PC-3 (cell line): ENCODE measurements at regions not wholly inside any gene's neighbourhood (a gene's known extent, or its start where the extent isn't known, plus 50 kb on each side); places are given as distances from the start of the nearest gene placed in this dataset.

Experiments used
- ATAC-seq: fragments of 200-7000 bp; cut with Tn5 transposase; 2 replicates; pipeline ENCODE4 v1.9.1; 2020; ENCODE audit warnings: mild to moderate bottlenecking, moderate library complexity
- BruUV-seq: library from RNA; stranded (reverse); fragments of 400-500 nt; replicated peaks from 2 replicates; lab custom pipeline; 2021; lab: Mats Ljungman, UMichigan
- CTCF ChIA-PET: fragments of 300-600 bp; sonication (Branson Sonifier 250); formaldehyde crosslinking; loops from one replicate; lab custom pipeline; 2022; ENCODE audit warnings: antibody characterized with exemption; lab: Charles Lee
- POLR2A ChIA-PET: fragments of 300-600 bp; sonication (Branson Sonifier 250); formaldehyde crosslinking; loops from one replicate; lab custom pipeline; 2022; ENCODE audit warnings: antibody characterized with exemption; ENCODE audit not compliant: unreplicated experiment; lab: Charles Lee
- DNase-seq: peaks from one replicate; pipeline ENCODE4 v3.0.0-alpha.2; 2015
- H2AFZ ChIP-seq: fragments of 300-600 bp; sonication (generic); 2 replicates; pipeline ENCODE4 v1.6.0; 2016; ENCODE audit warnings: antibody characterized with exemption, low read length
- H3F3A ChIP-seq: fragments of 300-600 bp; sonication (generic); one replicate; pipeline ENCODE4 v1.6.0; 2017; ENCODE audit warnings: antibody characterized with exemption, low read length, control low read depth, mild to moderate bottlenecking; ENCODE audit not compliant: unreplicated experiment
- H3K27ac ChIP-seq: fragments of 300-600 bp; sonication (generic); 2 replicates; pipeline ENCODE4 v1.5.1; 2016; ENCODE audit warnings: mild to moderate bottlenecking, low read length
- H3K27me3 ChIP-seq: fragments of 300-600 bp; sonication (generic); 2 replicates; pipeline ENCODE4 v1.6.1; 2016; ENCODE audit warnings: low read length, mixed read lengths
- H3K36me3 ChIP-seq: fragments of 300-600 bp; sonication (generic); 2 replicates; pipeline ENCODE4 v1.6.1; 2016; ENCODE audit warnings: low read depth, mixed run types, low read length, mixed read lengths
- H3K4me1 ChIP-seq: fragments of 300-600 bp; sonication (generic); 2 replicates; pipeline ENCODE4 v1.5.1; 2016; ENCODE audit warnings: low read length; ENCODE audit not compliant: insufficient read depth
- H3K4me2 ChIP-seq: fragments of 300-600 bp; sonication (generic); 2 replicates; pipeline ENCODE4 v1.6.0; 2016; ENCODE audit warnings: low read length
- H3K4me3 ChIP-seq: fragments of 300-600 bp; sonication (generic); 2 replicates; pipeline ENCODE4 v1.5.1; 2016; ENCODE audit warnings: mild to moderate bottlenecking, low read length, mixed read lengths
- H3K79me2 ChIP-seq: fragments of 300-600 bp; sonication (generic); 2 replicates; pipeline ENCODE4 v1.6.1; 2017; ENCODE audit warnings: low read length, mixed read lengths
- H3K9ac ChIP-seq: fragments of 300-600 bp; sonication (generic); 2 replicates; pipeline ENCODE4 v1.6.0; 2016; ENCODE audit warnings: mild to moderate bottlenecking, low read length
- H3K9me2 ChIP-seq: fragments of 300-600 bp; sonication (generic); replicated peaks from 2 replicates; pipeline ENCODE4 v1.6.1; 2016; ENCODE audit warnings: mixed run types, low read length, mixed read lengths
- H3K9me3 ChIP-seq: fragments of 300-600 bp; sonication (generic); 2 replicates; pipeline ENCODE4 v1.6.1; 2016; ENCODE audit warnings: low read length, mixed read lengths
- H4K20me1 ChIP-seq: fragments of 300-600 bp; sonication (generic); 2 replicates; pipeline ENCODE4 v1.6.1; 2016; ENCODE audit warnings: low read length, mixed read lengths
- CTCF ChIP-seq: fragments of 300-600 bp; sonication (generic); conservative IDR thresholded peaks from 2 replicates; pipeline ENCODE4 v1.5.1; 2017; ENCODE audit warnings: antibody characterized with exemption, low read depth, mild to moderate bottlenecking, low read length
- EZH2 ChIP-seq: fragments of 300-600 bp; sonication (generic); IDR thresholded peaks from one replicate; pipeline ENCODE4 v1.6.1; 2017; ENCODE audit warnings: antibody characterized with exemption, mild to moderate bottlenecking, low read length; ENCODE audit not compliant: unreplicated experiment
- EZH2phosphoT487 ChIP-seq: fragments of 300-600 bp; sonication (generic); IDR thresholded peaks from 2 replicates; pipeline ENCODE4 v1.6.1; 2018; ENCODE audit warnings: mild to moderate bottlenecking, antibody characterized with exemption, low read length, borderline replicate concordance
- intact Hi-C: fragments of 100-400 bp; cut with micrococcal nuclease; formaldehyde crosslinking; loops from 2 replicates; pipeline ENCODE4 v1.9.0; 2023

- intact Hi-C loops = no loop called here
- POLR2A ChIA-PET = no interaction called here
These were observed 50.3 kb upstream of the STX16 start for GRCh38 chr20:58600756-58601155.

GRCh38 chr20:58599966-58600365, 51.1 kb upstream of the STX16 start:
- Histone ChIP-seq H3F3A (no peaks in the 10 kb centered on the region), H3K27me3 (no peaks in the 10 kb centered on the region), H4K20me1 (no peaks in the 10 kb centered on the region), H3K9ac (no peak overlapping the region), H3K9me2 (no peaks in the 10 kb centered on the region), H3K79me2 (no peaks in the 10 kb centered on the region), H3K4me1 (no peaks in the 10 kb centered on the region), H2AFZ (no peak overlapping the region), H3K4me3 (no peak overlapping the region), H3K9me3 (no peaks in the 10 kb centered on the region), H3K36me3 (no peaks in the 10 kb centered on the region), H3K27ac (no peak overlapping the region), H3K4me2 (no peak overlapping the region)
- ChIA-PET CTCF (no interaction called here), POLR2A (no interaction called here)
- DNase-seq = no peak
- intact Hi-C loops = no loop called here
- no peak for ATAC-seq
- BruUV-seq = no TSS peak
- TF ChIP-seq EZH2phosphoT487 = no peak
- no peak for TF ChIP-seq CTCF
- no peak for TF ChIP-seq EZH2

More at GRCh38 chr20:58600756-58601155, 50.3 kb upstream of the STX16 start:
- Histone ChIP-seq H3K36me3 (no peaks in the 10 kb centered on the region), H2AFZ (no peak overlapping the region), H3K4me1 (no peaks in the 10 kb centered on the region), H3K27me3 (no peaks in the 10 kb centered on the region), H3K4me2 (no peak overlapping the region), H3K9me2 (no peaks in the 10 kb centered on the region), H3K79me2 (no peaks in the 10 kb centered on the region), H3K27ac (no peak overlapping the region), H4K20me1 (no peaks in the 10 kb centered on the region), H3K9me3 (no peaks in the 10 kb centered on the region), H3K4me3 (no peak overlapping the region), H3K9ac (no peak overlapping the region), H3F3A (no peaks in the 10 kb centered on the region)
- TF ChIP-seq EZH2phosphoT487 = no peak
- TF ChIP-seq CTCF = no peak
- TF ChIP-seq EZH2 = no peak
- no TSS peak for BruUV-seq
- CTCF ChIA-PET = no interaction called here
- DNase-seq (no peak), ATAC-seq (no peak)

GRCh38 chr20:58598211-58599015, 52.7 kb upstream of the STX16 start:
- BruUV-seq = no TSS peak
- no peak overlapping the region for H3K9ac ChIP-seq
- H3K4me1 ChIP-seq = no peaks in the 10 kb centered on the region
- no peaks in the 10 kb centered on the region for H3K27me3 ChIP-seq
- H3K9me2 ChIP-seq = no peaks in the 10 kb centered on the region
- no peak for DNase-seq
- intact Hi-C loops = no loop called here
- H3F3A ChIP-seq = no peaks in the 10 kb centered on the region
- H3K9me3 ChIP-seq = no peaks in the 10 kb centered on the region
- H3K79me2 ChIP-seq = no peaks in the 10 kb centered on the region
- ChIA-PET POLR2A (no interaction called here), CTCF (no interaction called here)
- TF ChIP-seq EZH2phosphoT487 = no peak
- no peak for TF ChIP-seq CTCF
- no peak for TF ChIP-seq EZH2
- no peak overlapping the region for H3K4me3 ChIP-seq
- H4K20me1 ChIP-seq = no peaks in the 10 kb centered on the region
- H3K27ac ChIP-seq = no peak overlapping the region
- no peak for ATAC-seq
- H3K36me3 ChIP-seq = no peaks in the 10 kb centered on the region
- H3K4me2 ChIP-seq = no peak overlapping the region
- H2AFZ ChIP-seq = no peak overlapping the region
